Fibroblast of skin of left biceps (primary cell): ENCODE measurements at regions not wholly inside any gene's neighbourhood (a gene's known extent, or its start where the extent isn't known, plus 50 kb on each side); places are given as distances from the start of the nearest gene placed in this dataset.
"Not testable (repeated sequence)": the region's sequence is repeated elsewhere in the genome, so short reads cannot be mapped to it uniquely, and the experiment has no call there.

ENCODE experiments used
- DNase-seq, 2 experiments: peaks; one replicate each; pipeline ENCODE4 v3.0.0-alpha.2; 2013; ENCODE audit warnings: low read depth in 2 of 2

DNA sequence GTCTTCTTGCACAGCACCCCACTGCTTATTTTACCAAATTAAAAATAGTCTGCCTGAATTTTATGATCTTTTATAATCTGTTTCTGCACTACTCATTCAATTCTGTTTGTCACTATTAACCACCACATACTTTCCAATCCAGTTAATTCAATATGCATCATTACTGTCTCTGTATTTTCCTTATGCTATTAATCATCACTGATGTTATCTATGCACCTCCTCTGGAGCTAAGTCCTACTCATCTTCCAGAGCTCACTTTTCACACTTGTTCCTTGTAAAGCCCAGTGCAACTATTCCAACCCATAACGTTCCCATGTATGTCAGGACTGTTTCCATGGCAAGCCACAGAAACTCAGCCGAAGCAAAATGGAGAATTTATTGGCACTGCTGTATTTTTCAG is 713.6 kb downstream of the PLCL1 start:
- no peak for DNase-seq

DNA sequence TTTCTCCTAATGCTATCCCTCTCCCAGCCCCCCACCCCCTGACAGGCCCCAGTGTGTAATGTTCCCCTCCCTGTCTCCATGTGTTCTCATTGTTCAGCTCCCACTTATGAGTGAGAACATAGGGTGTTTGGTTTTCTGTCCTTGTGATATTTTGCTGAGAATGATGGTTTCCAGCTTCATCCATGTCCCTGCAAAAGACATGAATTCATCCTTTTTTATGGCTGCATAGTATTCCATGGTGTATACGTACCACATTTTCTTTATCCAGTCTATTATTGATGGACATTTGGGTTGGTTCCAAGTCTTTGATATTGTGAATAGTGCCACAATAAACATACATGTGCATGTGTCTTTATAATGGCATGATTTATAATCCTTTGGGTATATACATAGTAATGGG is 704.2 kb downstream of the PLCL1 start:
- DNase-seq: not testable (repeated sequence)

DNA sequence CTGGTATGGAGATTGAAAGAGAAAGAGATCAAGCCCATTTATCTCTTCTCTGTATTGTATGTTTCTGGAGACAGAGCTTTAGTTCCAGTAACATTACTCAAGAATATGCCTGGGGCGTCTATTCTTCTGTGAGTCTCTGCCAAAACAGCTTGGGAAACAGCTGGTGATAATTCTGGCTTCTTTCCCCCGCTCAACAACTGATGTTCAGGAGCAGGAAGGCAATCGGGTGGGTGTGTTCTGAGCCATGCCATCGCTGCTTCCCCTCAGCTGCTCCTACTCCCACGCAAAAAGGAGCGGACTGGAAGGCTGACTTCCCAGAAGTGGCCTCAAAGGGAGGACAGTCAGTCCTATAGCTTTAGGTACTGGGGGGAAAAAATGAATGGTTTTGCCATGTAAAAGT is 695.1 kb downstream of the PLCL1 start:
- peak; percentile 61 to 66 for DNase-seq

DNA sequence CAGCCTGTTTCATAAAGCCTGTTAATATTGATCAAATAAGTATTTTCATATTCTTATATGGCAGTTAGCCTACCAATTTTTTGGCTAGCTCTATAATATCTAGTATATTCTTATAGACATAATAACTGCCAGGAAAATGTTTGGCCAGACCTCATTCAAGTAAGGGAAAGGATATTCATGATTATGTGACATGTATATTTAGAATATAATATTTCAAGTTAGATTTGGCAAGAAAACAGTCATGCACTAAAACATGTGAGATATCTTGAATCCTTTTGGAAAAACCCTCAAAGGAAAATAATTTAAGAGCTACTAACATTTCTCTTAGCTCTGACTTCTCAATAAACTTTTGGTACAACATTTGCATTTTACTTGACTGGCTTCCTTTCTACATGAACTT is 694.1 kb downstream of the PLCL1 start:
- no peak for DNase-seq

DNA sequence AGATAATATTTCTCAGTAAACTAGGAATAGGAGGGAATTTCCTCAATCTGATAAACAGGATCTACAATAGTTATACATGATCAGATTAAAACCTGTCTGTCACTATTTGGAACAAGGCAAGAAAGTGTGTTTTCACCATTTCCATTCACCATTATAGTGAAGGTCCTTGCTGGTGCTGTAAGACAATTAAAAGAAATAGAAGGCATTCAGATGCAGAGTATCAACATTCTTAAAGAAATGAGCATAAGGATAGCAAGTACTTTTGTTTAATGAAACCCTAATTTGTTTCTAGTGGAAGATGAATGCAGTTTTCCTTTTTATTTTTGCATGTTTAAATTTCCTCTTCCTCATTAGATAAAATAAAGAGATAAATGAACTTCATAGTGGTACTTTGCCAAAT is 693.7 kb downstream of the PLCL1 start:
- DNase-seq: no peak

DNA sequence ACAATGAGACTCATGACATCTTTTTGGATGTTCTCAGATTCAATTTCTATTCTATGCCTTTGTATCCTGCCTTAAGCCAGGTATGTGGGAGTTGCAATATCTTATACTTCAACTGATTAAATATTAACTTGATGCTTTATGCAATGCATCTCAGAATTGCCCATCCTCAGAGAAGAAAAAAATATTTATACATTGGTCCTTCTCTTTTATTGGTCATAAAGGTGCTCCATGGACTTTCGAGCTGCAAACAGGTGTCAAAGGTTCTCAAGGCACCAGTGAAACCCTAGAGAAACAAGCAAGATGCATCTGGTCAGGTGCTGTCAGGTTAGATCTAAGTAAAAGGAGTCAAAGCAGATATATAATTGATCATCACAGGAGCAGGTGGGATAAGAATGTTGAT is 690.5 kb downstream of the PLCL1 start:
- no peak for DNase-seq

DNA sequence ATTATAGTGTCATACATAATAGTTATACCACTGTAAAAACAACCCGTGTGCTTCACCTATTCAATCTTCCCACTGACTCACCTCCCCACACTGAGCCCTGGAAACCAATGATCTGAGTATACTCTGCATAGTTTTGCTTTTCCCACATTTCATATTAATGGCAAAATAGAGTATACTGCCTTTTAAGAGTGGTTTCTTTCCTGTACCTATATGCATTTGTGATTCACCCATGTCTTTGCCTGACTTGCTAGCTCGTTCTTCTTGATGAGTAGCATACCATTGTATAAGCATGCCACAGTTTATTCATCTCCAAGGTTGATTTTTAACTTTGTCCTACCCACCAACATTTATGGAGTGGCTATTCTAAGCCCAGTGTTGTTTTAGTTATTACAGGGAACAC is 686.4 kb downstream of the PLCL1 start:
- DNase-seq: no peak

DNA sequence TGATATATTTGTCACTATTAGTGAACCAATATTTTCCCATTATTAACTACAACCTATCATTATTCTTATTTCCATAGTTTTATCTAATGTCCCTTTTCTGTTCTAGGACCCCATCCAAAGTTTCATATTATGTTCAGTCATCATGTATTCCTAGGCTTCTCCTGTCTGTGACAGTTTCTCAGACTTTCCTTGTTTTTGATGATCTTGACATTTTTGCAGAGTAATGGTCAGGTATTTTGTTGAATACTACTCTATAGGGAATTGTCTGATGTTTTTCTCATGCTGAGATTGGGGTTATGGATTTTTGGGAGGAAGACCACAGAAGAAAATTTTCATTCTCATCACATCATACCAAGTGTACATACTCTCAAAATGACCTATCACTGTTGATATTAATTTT is 684.6 kb downstream of the PLCL1 start:
- no peak for DNase-seq

DNA sequence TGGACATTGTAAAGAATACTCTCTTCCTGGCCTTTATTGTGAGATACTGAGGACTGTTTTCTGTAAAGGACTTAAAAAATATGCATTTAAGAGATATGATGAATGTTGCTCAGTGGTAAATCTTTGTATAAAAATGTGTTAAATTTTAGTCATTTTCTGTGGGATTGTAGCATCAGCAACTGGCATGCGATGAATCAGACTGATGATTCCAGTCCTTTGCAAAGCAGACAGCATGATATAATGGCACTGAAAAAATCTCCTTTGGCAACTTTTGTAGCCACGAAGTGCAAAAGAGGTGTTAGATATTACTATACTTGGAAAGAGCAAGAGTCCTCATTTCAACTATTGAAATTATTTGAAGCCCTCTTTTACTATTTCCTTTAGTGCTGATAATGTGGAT is 678.7 kb downstream of the PLCL1 start:
- peak; percentile 40 to 41 for DNase-seq

DNA sequence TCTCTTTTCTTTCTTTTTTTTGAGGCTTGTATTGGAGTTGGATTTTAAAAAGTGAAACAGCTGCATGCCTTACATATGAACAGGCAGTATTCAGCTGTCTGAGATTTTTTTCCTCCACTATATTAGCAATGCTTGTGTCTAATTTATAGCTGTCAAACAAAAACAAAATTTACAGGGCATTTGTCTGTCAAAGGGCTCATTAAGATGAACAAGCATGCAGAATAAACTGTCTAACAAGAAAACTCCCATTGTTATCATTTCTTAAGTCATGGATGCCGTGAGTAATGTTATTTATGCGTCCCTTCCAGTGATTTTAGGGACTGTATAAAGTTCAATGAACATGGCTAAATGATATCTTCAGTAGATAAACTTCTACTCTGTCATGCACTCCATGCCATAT is 674.7 kb downstream of the PLCL1 start:
- DNase-seq: no peak

DNA sequence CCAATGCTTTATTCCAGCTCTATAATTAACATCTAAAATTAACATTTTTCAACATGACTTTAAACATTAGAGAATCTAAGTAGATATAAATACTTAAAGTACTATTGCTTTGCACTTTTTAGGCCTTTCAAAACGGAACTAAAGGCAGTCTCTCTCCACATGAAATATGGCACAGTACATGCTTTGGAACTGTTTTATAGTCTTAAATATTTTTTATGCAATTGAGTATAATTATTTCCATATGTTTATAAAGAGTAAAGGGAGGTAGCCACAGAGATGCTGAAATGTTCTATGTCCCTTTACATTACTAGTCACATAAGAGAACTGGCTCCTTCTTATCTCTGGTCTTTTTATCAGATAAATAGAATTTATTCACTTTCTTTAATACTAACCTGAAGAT is 674.0 kb downstream of the PLCL1 start:
- DNase-seq: peak; percentile 17 to 19

DNA sequence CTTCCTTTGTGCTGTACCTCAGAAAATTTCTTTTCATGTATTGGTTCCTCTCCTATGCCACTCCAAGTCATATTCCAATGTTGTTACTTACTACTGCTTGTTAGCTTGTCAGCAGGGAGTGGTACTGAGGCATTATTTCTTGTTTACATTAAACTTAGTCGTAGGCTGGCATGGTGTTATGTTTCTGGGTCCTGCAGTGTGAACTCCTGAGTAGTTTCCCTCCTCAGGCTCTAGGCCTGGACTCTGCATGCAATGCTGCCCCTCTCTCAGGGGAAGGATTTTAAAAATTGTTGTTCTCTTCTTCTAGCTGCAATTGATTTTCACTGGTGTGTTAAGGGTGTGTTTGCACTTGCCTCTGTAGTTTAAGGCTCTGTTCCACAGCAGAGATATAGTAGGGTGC is 671.6 kb downstream of the PLCL1 start:
- no peak for DNase-seq

DNA sequence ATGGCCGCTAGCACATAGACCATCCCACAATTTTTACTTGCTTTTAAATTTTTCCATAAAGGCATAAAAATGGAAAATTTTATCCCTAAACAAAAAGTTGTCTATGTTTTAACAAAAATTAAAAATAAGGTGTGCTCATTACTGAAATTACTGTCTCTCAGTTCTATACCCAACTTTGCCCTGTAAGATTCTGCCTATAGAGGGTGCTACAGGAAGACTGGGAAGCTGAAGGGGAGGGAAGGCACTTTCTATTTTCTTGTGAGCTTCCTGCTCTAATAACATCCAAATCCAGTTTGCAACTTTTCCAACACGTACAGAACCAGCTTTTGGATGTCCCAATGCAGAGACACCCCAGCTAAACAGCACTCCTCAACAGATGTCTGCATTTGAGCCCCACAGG is 666.9 kb downstream of the PLCL1 start:
- no peak for DNase-seq

DNA sequence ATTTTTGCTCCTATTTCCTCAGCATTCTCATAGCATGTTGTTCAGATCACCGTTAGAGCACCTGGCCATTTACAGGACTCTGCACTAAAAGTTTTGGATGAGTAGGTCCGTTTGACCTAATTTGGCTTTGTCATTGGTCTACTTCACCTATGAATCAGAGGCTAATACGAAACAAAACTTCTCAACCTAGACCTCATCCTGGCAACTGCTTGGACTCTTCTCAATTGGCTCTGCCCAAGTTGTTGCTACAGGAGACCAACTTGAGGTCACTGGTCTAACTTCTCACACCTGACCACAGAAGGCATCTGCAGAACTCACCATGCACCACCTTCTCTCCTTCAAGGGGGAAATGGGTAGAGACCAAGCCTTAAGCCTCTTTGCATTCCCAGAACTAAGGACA is 663.7 kb downstream of the PLCL1 start:
- no peak for DNase-seq

DNA sequence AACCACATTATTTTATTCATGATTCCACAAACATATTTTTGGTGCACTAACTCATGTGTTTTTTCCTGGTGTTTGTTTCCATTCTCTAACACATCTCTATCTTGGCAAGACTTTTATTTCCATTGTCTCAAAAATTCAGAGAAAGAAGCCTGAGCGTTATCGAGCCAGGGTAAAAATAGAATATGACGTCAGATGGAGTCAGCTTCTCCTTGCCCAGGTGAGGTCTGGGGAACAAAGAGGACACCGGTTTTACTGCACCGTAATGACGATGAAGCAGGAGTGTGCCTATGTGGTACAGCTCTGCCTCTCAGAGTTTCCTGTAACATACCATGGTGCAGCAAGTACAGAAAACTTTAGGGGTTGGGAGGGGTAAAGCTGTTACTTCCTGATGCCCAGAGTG is 661.6 kb downstream of the PLCL1 start:
- no peak for DNase-seq

DNA sequence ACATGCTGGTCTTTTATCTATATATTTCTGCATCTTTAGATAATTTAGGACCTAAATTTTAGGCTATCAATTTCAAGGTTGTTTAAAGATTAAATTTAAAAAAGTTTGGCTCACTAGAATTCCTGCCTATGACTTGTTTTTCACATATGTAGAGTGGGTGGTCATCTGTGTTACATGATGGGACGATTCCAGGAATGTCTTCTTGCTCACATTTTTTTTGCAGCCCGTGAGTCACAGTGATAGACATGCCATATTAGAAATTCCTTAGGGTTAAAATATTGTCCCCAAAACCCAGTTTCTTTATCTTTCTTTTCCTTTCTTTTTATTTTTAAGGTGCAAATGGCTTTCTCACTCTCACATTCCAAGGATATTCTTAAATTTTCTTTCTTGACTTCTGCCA is 652.0 kb downstream of the PLCL1 start:
- peak in 1 of 2 experiments; percentile 31 for DNase-seq

DNA sequence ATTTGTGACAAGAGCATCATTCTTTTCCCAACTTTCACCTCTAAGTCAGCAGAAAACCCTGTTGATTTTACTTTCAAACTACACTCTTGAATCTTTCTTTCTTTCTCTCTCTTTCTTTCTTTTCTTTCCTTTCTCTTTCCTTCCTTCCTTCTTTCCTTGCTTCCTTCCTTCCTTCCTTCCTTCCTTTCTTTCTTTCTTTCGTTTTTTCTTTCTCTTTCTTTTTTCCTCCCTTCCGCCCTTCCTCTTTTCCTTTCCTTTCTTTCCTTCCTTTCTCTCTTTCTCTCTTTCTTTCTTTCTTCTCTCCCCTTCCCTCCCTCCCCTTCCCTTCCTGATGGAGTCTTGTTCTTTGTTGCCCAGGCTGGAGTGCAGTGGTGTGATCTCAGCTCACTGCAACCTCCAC is 649.5 kb downstream of the PLCL1 start:
- no peak for DNase-seq

DNA sequence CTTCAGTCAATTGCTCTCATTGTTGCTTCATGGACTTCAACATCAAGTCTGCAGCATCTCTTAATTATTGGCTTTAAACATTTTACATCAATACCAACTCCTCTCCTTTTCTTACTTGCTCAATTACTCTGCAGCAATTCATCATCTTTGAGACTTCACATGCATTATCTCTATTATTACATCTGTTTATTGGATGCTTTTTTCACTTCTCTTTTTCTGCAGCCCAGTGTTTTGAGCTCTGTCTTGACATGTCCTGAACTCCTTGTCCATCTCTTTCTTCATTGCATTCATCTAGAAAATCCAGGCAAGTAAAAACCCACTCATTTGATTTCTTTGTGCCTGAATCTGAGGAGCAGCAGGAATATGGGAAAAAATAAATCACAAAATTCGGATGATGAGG is 647.9 kb downstream of the PLCL1 start:
- no peak for DNase-seq

DNA sequence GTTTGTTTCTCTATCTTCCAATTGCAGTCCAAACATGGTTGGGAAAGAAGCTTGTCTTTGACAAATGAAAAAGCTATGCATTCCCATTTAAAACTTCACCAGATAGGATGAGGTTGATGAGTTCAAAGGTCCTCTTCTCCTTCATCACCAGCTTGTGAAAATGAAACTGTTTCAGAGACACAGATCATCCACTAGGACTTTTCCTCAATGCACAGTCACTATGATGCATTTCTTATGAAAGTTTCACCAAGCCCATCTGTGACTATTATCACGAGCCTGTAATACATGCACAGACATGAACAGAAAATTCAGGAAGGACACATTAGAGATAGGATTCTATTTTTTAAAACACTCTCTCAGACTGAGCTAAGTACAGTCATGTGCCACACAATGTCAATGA is 644.4 kb downstream of the PLCL1 start:
- no peak for DNase-seq

DNA sequence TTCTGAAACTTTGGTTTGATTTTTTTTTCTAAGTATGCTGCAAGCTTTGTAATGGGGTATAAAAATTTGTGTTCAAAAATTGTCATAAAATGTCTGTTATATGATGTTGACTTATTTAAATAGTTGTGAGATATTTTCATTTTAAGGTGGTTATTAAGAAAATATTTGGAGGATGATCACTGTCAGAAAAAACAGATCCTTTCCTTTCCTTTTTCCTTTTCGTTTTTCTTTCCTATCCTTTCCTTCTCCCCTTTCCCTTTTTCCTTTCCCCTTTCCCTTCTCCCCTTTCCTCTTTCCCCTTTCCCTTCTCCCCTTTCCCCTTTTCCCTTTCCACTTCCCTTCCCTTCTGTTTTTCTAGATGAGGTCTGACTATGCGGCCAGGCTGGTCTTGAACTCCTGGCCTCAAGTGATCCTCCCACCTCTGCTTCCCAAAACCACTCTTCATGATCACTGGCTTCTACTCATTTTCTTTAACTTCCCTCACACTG is 640.5 kb downstream of the PLCL1 start:
- DNase-seq: no peak

DNA sequence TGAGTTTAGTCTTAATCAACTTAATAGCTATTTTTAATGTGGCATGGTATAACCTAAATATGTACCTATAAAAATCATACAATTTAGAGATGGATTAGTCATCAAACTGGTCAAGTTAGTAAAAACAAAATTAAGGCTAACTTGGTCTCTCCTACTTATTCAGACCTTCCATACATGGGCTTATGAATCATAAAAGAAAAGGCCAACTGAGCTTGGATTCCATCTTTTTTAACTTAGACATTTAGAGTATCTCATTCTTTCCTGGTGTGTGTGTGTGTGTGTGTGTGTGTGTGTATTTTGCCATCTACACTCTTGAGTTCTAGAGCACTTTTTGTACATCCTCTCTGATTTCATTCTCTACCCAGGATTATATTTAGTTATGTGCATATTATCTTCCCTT is 637.5 kb downstream of the PLCL1 start:
- peak in 1 of 2 experiments; percentile 33 for DNase-seq

DNA sequence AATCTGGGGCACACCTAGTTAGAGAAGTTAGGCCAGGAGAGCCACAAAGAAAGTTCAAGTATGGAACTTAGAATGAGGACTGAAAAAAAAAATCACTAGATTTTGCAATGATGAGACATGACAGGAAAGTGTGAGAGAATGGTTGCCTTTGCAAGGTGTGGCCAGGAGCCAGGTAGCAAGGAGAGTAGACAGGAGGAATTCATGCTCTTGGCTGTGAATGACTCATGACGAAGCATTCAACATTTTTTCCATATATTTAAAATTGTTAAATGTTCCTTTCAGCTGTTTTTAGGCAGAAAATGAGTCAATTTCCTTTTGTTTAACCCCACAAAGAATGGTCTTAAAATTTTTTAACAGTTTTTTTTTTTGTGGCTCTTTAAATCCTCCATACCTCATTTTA is 636.9 kb downstream of the PLCL1 start:
- peak; percentile 26 to 33 for DNase-seq

DNA sequence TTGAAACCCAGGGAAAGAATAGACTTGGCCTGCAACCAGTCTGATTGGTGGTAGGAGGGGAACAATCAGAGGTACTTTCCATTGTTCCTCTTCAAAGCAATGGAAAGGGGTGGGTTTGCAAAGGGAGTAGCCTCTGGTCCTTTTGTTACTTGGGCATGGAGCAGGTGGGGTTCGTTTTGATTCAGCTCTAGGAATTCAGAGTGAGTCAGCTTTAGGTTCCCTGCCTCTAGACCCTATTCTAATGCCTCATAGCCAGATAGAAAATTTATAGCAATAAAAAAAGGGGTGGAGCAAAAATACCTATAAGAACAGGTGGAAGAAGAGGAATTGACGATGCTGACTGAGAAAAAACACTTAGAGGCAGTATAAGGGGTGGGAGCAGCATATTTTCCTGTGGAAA is 636.4 kb downstream of the PLCL1 start:
- no peak for DNase-seq

DNA sequence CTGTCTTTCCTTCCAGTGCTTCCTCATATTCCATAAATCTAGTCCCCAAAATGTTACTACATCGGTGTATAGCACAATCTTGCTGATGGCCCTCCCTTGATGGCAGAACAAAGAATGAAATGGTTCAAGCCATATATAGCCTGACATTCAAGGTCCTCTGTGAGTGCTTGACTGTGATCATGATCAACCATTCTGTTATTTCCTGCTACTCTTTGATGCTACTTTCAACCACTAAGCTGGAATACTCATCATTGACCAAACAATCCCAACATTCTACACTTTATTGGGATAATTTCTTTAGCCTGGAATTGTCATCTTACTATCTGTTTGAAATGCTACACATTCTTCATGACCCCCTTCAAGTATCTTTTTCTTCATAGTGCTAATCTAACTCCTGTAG is 633.9 kb downstream of the PLCL1 start:
- no peak for DNase-seq

DNA sequence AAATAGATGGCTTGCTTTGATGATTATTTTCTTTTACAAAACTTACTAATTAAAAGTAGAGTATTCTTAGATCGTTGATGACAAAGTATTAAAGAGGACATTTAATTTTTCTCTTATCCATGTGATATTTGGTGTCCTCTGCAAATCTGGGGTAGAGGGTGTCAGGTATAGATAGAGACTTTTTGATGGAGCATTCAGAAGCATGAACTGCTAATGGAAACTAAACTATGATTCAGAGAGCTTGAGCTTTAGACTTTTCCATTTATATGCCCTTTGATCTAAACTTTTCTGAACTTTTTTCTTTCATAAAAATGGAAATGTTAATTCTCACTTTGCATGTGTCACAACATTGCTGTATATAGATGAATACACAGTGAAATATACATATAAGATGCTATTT is 619.7 kb downstream of the PLCL1 start:
- DNase-seq: no peak
